ENCODE measurements at regions not wholly inside any gene's neighbourhood (a gene's known extent, or its start where the extent isn't known, plus 50 kb on each side); places are given as distances from the start of the nearest gene placed in this dataset.
"Not testable (repeated sequence)": the region's sequence is repeated elsewhere in the genome, so short reads cannot be mapped to it uniquely, and the experiment has no call there.

GRCh38 chr6:115415378-115415777, 645.3 kb downstream of the FRK start:
- DNase-seq (ENCODE audit: low read depth): no peak

- not testable (repeated sequence) for DNase-seq (ENCODE audit: low read depth)
These were observed 645.8 kb downstream of the FRK start for GRCh38 chr6:115414916-115415315.

- no peak for DNase-seq (ENCODE audit: low read depth)
These were observed 648.9 kb downstream of the FRK start for GRCh38 chr6:115411756-115412155.

GRCh38 chr6:115404446-115404845, 656.2 kb downstream of the FRK start:
- DNase-seq (ENCODE audit: low read depth): no peak

GRCh38 chr6:115398607-115399006, 662.1 kb downstream of the FRK start:
- no peak for DNase-seq (ENCODE audit: low read depth)

DNA sequence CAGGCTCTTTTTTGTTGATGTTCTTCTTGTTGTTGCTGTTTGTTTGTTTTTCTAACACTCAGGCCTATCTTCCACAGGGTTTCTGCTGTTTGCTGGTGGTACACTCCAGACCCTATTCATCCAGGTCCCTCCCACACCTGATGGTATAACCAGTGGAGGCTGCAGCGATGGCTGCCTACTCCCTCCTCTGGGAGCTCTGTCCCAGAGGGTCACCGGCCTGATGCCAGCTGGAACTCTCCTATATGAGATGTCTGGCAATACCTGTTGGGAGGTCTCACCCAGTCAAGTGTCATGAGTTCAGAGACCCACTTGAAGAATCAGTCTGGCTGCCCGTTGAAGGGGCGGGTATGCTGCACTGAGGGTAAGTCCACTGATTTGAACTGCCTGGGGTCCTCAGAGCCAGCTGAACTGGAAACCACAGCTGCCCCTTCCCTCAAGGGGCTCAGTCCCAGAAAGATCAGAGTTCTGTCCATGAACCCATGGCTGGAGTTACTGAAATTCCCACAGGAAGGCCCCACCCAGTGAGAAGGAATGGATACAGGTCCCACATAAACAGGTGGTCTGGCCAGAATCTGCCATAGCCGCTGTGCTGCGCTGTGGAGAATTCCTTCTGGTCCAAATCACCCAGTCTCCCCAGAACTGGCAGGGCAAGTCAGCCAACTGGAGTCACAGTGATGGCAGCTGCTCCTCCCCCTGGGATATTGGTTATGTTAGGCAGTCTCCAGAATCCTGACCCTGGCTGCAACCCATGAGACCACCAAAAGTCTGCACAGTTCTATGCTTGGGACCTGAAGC, 664.4 kb downstream of the FRK start:
- DNase-seq (ENCODE audit: low read depth): no peak

DNA sequence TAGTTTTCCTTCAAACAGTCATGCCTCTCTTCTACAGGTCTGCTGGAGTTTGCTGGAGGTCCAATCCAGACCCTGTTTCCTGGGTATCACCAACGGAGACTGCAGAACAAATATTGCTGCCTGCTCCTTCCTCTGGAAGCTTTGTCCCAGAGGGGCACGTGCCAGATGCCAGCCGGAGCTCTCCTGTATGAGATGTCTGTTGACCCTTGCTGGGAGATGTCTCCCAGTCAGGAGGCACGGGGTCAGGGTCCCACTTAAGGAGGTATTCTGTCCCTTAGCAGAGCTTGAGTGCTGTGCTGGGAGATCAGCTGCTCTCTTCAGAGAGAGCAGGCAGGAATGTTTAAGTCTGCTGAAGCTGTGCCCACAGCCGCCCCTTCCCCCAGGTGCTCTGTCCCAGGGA, 666.9 kb downstream of the FRK start:
- no peak for DNase-seq (ENCODE audit: low read depth)

DNA sequence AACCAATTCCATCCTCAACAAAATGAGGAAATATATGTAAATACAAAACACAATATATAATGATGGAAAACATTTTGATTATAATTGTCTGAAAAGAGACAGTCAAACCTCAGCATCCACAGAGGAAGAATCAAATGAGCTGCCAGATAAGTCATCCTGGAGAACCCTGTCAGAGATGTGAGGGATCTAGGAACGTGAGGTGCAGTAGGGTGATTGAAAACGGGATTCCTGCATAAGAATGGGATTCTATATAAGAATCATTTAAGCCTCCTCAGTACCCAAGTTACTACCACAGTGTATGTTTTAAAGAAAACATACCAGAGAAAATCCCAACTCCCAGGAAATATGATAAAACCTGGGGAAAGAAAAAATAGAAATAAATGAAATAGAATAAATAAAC, 690.5 kb downstream of the FRK start:
- no peak for DNase-seq (ENCODE audit: low read depth)

DNA sequence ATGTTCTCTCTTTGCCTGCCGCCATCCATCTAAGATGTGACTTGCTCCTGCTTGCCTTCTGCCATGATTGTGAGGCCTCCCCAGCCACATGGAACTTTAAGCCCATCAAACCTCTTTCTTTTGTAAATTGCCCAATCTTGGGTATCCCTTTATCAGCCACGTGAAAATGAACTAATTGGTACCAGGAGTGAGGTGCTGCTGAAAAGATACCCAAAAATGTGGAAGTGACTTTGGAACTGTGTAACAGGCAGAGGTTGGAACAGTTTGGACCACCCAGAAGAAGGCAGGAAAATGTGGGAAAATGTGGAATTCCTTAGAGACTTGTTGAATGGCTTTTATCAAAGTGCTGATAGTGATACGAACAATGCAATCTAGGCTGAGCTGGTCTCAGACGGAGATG, 694.9 kb downstream of the FRK start:
- no peak for DNase-seq (ENCODE audit: low read depth)

- DNase-seq (ENCODE audit: low read depth): no peak
These were observed 697.3 kb downstream of the FRK start for GRCh38 chr6:115363379-115363778.

GRCh38 chr6:115362234-115362633, 698.5 kb downstream of the FRK start:
- no peak for DNase-seq (ENCODE audit: low read depth)

GRCh38 chr6:115360602-115361325, 699.9 kb downstream of the FRK start:
- DNase-seq (ENCODE audit: low read depth): no peak

DNA sequence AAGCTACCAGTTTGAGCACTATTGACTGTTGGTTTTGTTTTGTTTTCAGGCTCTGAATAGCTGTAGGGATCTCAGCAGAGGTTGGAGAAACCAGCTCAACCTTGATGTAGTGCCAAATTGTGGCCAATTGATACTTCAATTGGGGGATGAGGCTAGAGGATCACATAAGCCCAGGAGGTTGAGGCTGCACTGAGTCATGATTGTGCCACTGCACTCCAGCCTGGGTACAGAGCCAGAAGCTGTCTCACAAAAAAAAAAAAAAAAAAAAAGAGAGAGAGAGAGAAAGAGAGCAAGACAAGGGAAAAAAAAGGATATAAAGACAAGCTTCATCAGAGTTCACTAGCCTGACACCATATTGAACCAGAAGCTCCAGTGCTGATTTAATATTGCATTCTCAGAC, 702.1 kb downstream of the FRK start:
- DNase-seq (ENCODE audit: low read depth): no peak

GRCh38 chr6:115356371-115356770, 704.3 kb downstream of the FRK start:
- DNase-seq (ENCODE audit: low read depth): no peak

- DNase-seq (ENCODE audit: low read depth): no peak
These were observed 737.7 kb downstream of the FRK start for GRCh38 chr6:115323001-115323400.

DNA sequence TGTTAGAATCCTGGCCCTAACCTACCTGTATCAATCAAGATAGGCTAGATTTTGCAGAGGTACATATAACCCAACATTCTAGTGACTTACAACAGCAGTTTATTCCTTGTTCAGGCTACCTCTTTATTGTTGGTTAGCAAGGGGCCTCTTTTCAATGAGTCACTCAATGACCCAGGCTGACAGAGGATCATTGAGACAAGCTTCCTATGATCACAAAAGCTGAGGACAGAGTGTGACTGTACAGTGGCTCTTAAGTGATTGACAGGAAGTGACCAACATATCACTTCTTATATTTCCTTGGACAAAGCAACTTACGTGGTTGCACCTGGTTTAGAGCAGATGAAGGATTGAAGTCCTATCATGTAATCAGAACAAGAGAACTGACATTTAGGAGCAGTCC, 740.9 kb downstream of the FRK start:
- DNase-seq (ENCODE audit: low read depth): no peak

DNA sequence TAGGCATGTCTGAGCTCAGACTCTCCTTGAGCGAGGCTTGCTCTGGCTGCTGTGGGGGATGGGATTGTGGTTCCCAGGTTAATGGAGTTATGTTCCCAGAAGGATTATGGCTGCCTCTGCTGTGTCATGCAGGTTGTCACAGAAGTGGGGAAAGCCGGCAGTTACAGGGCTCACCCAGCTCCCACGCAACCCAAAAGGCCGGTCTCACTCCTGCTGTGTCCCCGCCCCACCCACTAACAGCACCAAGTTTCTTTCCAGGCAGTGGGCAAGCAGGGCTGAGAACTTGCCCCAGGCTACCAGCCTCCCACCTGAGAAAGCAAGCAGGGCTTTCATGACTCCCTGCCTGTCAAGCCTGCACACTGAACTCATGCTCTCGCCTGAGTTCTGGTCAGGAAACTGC, 750.5 kb downstream of the FRK start:
- no peak for DNase-seq (ENCODE audit: low read depth)

DNA sequence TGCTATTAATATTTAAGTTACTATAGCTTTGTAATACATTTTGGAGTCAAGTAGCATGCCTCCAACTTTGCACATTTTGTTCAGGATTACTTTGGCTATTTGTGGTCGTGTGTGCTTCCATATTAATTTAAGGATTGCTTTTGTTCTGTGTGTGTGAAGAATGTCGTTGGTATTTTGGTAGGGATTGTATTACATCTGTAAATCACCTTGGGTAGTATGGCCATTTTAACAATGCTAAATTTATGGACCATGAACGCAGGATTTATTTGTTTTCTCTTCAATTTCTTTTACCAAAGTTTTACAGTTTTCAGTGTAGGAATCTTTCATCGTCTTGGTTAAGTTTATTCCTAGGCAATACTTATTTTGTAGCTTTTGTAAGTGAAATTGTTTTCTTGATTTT, 758.0 kb downstream of the FRK start:
- no peak for DNase-seq (ENCODE audit: low read depth)

DNA sequence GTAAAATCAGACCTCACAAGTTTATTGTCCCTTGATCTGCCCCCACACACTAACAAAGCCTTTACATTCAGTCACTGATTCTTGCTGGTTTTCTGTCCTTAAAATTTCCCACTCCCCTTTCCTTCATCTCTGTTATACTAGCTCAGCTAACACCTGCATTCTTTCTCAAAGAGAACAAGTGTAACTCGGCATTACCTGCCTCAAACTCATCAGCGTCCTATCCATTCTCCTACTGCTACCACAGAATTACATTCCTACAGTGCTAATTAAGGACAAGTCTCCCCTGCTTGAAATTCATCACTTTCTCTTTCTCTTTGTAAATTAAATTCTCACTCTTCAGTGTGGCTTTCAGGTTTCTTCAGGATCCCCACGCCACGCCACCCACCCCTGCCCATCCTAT, 773.2 kb downstream of the FRK start:
- DNase-seq (ENCODE audit: low read depth): no peak

GRCh38 chr6:115276881-115277565, 783.7 kb downstream of the FRK start:
- no peak for DNase-seq (ENCODE audit: low read depth)

GRCh38 chr6:115272311-115272710, 788.4 kb downstream of the FRK start:
- no peak for DNase-seq (ENCODE audit: low read depth)

- DNase-seq (ENCODE audit: low read depth): no peak
These were observed 789.3 kb downstream of the FRK start for GRCh38 chr6:115271434-115271833.

GRCh38 chr6:115270953-115271352, 789.7 kb downstream of the FRK start:
- no peak for DNase-seq (ENCODE audit: low read depth)

Data from activated T-cell treated with anti-CD3 and anti-CD28 coated beads for 24 hours (primary cell).